ENCODE measurements at regions not wholly inside any gene's neighbourhood (a gene's known extent, or its start where the extent isn't known, plus 50 kb on each side); places are given as distances from the start of the nearest gene placed in this dataset.
A peak's percentile ranks its signal among the peaks of the same experiment; 100 is the strongest.

- no peak overlapping the region for H3K4me3 Mint-ChIP-seq (ENCODE audit: unreplicated experiment)
- ChIA-PET CTCF (no interaction called here), POLR2A (no interaction called here)
- DNase-seq, result no peak
- Histone ChIP-seq H3K4me3 (ENCODE audit: low read depth, low read length) (no peak overlapping the region), H3K9me3 (peaks cover 7% of the 10 kb centered on the region; the same call in 1 of the 2 replicates), H3K27me3 (replicated peaks; ENCODE audit: control insufficient read depth, insufficient read depth, low read length) (no peaks in the 10 kb centered on the region), H3K36me3 (ENCODE audit: control insufficient read depth, insufficient read depth, low read length) (no peaks in the 10 kb centered on the region), H3K4me1 (no peaks in the 10 kb centered on the region)
- H3K27ac Mint-ChIP-seq (ENCODE audit: unreplicated experiment), result no peak overlapping the region
- TF ChIP-seq CTCF (IDR thresholded peaks at IDR 0.05; ENCODE audit: insufficient read depth in 1 of 2, low read depth in 1 of 2, low read length in 1 of 2, severe bottlenecking in 1 of 2, unreplicated experiment in 1 of 2), result no peak
- no peaks in the 10 kb centered on the region for H3K4me1 Mint-ChIP-seq (ENCODE audit: low read depth, unreplicated experiment)
- peaks cover 6% of the 10 kb centered on the region for H3K27me3 Mint-ChIP-seq (ENCODE audit: insufficient read depth, unreplicated experiment)
- no peaks in the 10 kb centered on the region for H3K9me3 Mint-ChIP-seq (ENCODE audit: unreplicated experiment)
- H3K36me3 Mint-ChIP-seq (ENCODE audit: insufficient read depth, unreplicated experiment), result no peaks in the 10 kb centered on the region
- intact Hi-C loops (cut with micrococcal nuclease; ENCODE audit: unreplicated experiment), result no loop called here
- no TSS peak for BruUV-seq (replicated peaks)
These were observed 888.1 kb downstream of the TMEM121 start for GRCh38 chr14:106414464-106414863.

GRCh38 chr14:106417224-106418049 is 891.1 kb downstream of the TMEM121 start:
- no peak overlapping the region for H3K4me3 Mint-ChIP-seq (ENCODE audit: unreplicated experiment)
- Histone ChIP-seq H3K4me1 (no peaks in the 10 kb centered on the region), H3K9me3 (peaks cover 7% of the 10 kb centered on the region; the same call in 1 of the 2 replicates), H3K27me3 (replicated peaks; ENCODE audit: control insufficient read depth, insufficient read depth, low read length) (no peaks in the 10 kb centered on the region), H3K36me3 (ENCODE audit: control insufficient read depth, insufficient read depth, low read length) (no peaks in the 10 kb centered on the region), H3K4me3 (ENCODE audit: low read depth, low read length) (no peak overlapping the region)
- no peaks in the 10 kb centered on the region for H3K4me1 Mint-ChIP-seq (ENCODE audit: low read depth, unreplicated experiment)
- ChIA-PET POLR2A (no interaction called here), CTCF (interaction anchor here (0.6 to 1.9 kb wide), 11 partner anchors 25 to 908 kb away, joined by 3 to 9 read pairs (median 3); no protein-coding TSS in a partner anchor)
- TF ChIP-seq CTCF (IDR thresholded peaks at IDR 0.05; ENCODE audit: insufficient read depth in 1 of 2, low read depth in 1 of 2, low read length in 1 of 2, severe bottlenecking in 1 of 2, unreplicated experiment in 1 of 2), result peak; percentile 89 to 91
- no peaks in the 10 kb centered on the region for H3K36me3 Mint-ChIP-seq (ENCODE audit: insufficient read depth, unreplicated experiment)
- DNase-seq, result peak; percentile 54 to 70
- no peak overlapping the region for H3K27ac Mint-ChIP-seq (ENCODE audit: unreplicated experiment)
- BruUV-seq (replicated peaks), result no TSS peak
- no peaks in the 10 kb centered on the region for H3K9me3 Mint-ChIP-seq (ENCODE audit: unreplicated experiment)
- intact Hi-C loops (cut with micrococcal nuclease; ENCODE audit: unreplicated experiment), result no loop called here
- peaks cover 6% of the 10 kb centered on the region for H3K27me3 Mint-ChIP-seq (ENCODE audit: insufficient read depth, unreplicated experiment)

GRCh38 chr14:106419376-106419965 is 893.1 kb downstream of the TMEM121 start:
- TF ChIP-seq CTCF (IDR thresholded peaks at IDR 0.05; ENCODE audit: insufficient read depth in 1 of 2, low read depth in 1 of 2, low read length in 1 of 2, severe bottlenecking in 1 of 2, unreplicated experiment in 1 of 2), result no peak
- H3K9me3 Mint-ChIP-seq (ENCODE audit: unreplicated experiment), result no peaks in the 10 kb centered on the region
- H3K36me3 Mint-ChIP-seq (ENCODE audit: insufficient read depth, unreplicated experiment), result no peaks in the 10 kb centered on the region

More at GRCh38 chr14:106419376-106419965, 893.1 kb downstream of the TMEM121 start:
- H3K27ac Mint-ChIP-seq (ENCODE audit: unreplicated experiment), result no peak overlapping the region
- Histone ChIP-seq H3K27me3 (replicated peaks; ENCODE audit: control insufficient read depth, insufficient read depth, low read length) (no peaks in the 10 kb centered on the region), H3K9me3 (peaks cover 7% of the 10 kb centered on the region; the same call in 1 of the 2 replicates), H3K36me3 (ENCODE audit: control insufficient read depth, insufficient read depth, low read length) (no peaks in the 10 kb centered on the region), H3K4me1 (no peaks in the 10 kb centered on the region), H3K4me3 (ENCODE audit: low read depth, low read length) (no peak overlapping the region)
- intact Hi-C loops (cut with micrococcal nuclease; ENCODE audit: unreplicated experiment), result no loop called here
- no peaks in the 10 kb centered on the region for H3K4me1 Mint-ChIP-seq (ENCODE audit: low read depth, unreplicated experiment)
- POLR2A ChIA-PET, result interaction anchor here (0.6 kb wide), 1 partner anchor 23 kb away, joined by 5 read pairs; no protein-coding TSS in a partner anchor
- CTCF ChIA-PET, result interaction anchor here (0.6 to 1.3 kb wide), 2 partner anchors 17 to 408 kb away, joined by 3 read pairs; no protein-coding TSS in a partner anchor
- BruUV-seq (replicated peaks), result no TSS peak
- peaks cover 9% of the 10 kb centered on the region for H3K27me3 Mint-ChIP-seq (ENCODE audit: insufficient read depth, unreplicated experiment)
- DNase-seq, result no peak
- no peak overlapping the region for H3K4me3 Mint-ChIP-seq (ENCODE audit: unreplicated experiment)
